ENCODE measurements at regions not wholly inside any gene's neighbourhood (a gene's known extent, or its start where the extent isn't known, plus 50 kb on each side); places are given as distances from the start of the nearest gene placed in this dataset.

GRCh38 chr1:95407886-95408291 lies 173.9 kb downstream of the RWDD3 start:
- CTCF ChIA-PET, result no interaction called here
- BruUV-seq (replicated peaks), result no TSS peak
- H3K27ac Mint-ChIP-seq (ENCODE audit: unreplicated experiment), result no peak overlapping the region

GRCh38 chr1:95408507-95409136 lies 174.6 kb downstream of the RWDD3 start:
- DNase-seq, result no peak
- H3K4me1 Mint-ChIP-seq (ENCODE audit: low read depth, unreplicated experiment), result no peaks in the 10 kb centered on the region
- TF ChIP-seq CTCF (IDR thresholded peaks at IDR 0.05; ENCODE audit: unreplicated experiment), result no peak
- H3K27me3 Mint-ChIP-seq (ENCODE audit: unreplicated experiment), result no peaks in the 10 kb centered on the region
- no peak overlapping the region for H3K4me3 Mint-ChIP-seq (ENCODE audit: low read depth, unreplicated experiment)
- CTCF ChIA-PET, result no interaction called here
- H3K9me3 Mint-ChIP-seq (ENCODE audit: low read depth, unreplicated experiment), result peaks cover 1% of the 10 kb centered on the region
- no peaks in the 10 kb centered on the region for H3K36me3 Mint-ChIP-seq (ENCODE audit: insufficient read depth, unreplicated experiment)
- H3K27ac Mint-ChIP-seq (ENCODE audit: unreplicated experiment), result no peak overlapping the region
- intact Hi-C loops (cut with micrococcal nuclease; ENCODE audit: unreplicated experiment), result no loop called here
- no TSS peak for BruUV-seq (replicated peaks)

More at GRCh38 chr1:95407886-95408291, 173.9 kb downstream of the RWDD3 start:
- Mint-ChIP-seq H3K4me3 (ENCODE audit: low read depth, unreplicated experiment) (no peak overlapping the region), H3K4me1 (ENCODE audit: low read depth, unreplicated experiment) (no peaks in the 10 kb centered on the region), H3K27me3 (ENCODE audit: unreplicated experiment) (no peaks in the 10 kb centered on the region), H3K9me3 (ENCODE audit: low read depth, unreplicated experiment) (peaks cover 8% of the 10 kb centered on the region), H3K36me3 (ENCODE audit: insufficient read depth, unreplicated experiment) (no peaks in the 10 kb centered on the region)
- TF ChIP-seq CTCF (IDR thresholded peaks at IDR 0.05; ENCODE audit: unreplicated experiment), result no peak
- intact Hi-C loops (cut with micrococcal nuclease; ENCODE audit: unreplicated experiment), result no loop called here
- DNase-seq, result no peak

- Mint-ChIP-seq H3K27me3 (ENCODE audit: unreplicated experiment) (no peaks in the 10 kb centered on the region), H3K9me3 (ENCODE audit: low read depth, unreplicated experiment) (no peaks in the 10 kb centered on the region), H3K4me1 (ENCODE audit: low read depth, unreplicated experiment) (no peaks in the 10 kb centered on the region), H3K4me3 (ENCODE audit: low read depth, unreplicated experiment) (no peak overlapping the region), H3K36me3 (ENCODE audit: insufficient read depth, unreplicated experiment) (no peaks in the 10 kb centered on the region), H3K27ac (ENCODE audit: unreplicated experiment) (no peak overlapping the region)
- intact Hi-C loops (cut with micrococcal nuclease; ENCODE audit: unreplicated experiment), result no loop called here
- no peak for TF ChIP-seq CTCF (IDR thresholded peaks at IDR 0.05; ENCODE audit: unreplicated experiment)
- no peak for DNase-seq
- no TSS peak for BruUV-seq (replicated peaks)
- CTCF ChIA-PET, result no interaction called here
Measured at GRCh38 chr1:95409276-95409675, 175.3 kb downstream of the RWDD3 start.

GRCh38 chr1:95409901-95410300 lies 175.9 kb downstream of the RWDD3 start:
- no TSS peak for BruUV-seq (replicated peaks)
- no peaks in the 10 kb centered on the region for H3K27me3 Mint-ChIP-seq (ENCODE audit: unreplicated experiment)

More at GRCh38 chr1:95409901-95410300, 175.9 kb downstream of the RWDD3 start:
- Mint-ChIP-seq H3K9me3 (ENCODE audit: low read depth, unreplicated experiment) (no peaks in the 10 kb centered on the region), H3K27ac (ENCODE audit: unreplicated experiment) (no peak overlapping the region), H3K4me3 (ENCODE audit: low read depth, unreplicated experiment) (no peak overlapping the region), H3K36me3 (ENCODE audit: insufficient read depth, unreplicated experiment) (no peaks in the 10 kb centered on the region), H3K4me1 (ENCODE audit: low read depth, unreplicated experiment) (no peaks in the 10 kb centered on the region)
- TF ChIP-seq CTCF (IDR thresholded peaks at IDR 0.05; ENCODE audit: unreplicated experiment), result no peak
- CTCF ChIA-PET, result no interaction called here
- intact Hi-C loops (cut with micrococcal nuclease; ENCODE audit: unreplicated experiment), result no loop called here
- DNase-seq, result no peak

All from Calu3 (cell line).